ENCODE measurements at regions not wholly inside any gene's neighbourhood (a gene's known extent, or its start where the extent isn't known, plus 50 kb on each side); places are given as distances from the start of the nearest gene placed in this dataset.

DNA sequence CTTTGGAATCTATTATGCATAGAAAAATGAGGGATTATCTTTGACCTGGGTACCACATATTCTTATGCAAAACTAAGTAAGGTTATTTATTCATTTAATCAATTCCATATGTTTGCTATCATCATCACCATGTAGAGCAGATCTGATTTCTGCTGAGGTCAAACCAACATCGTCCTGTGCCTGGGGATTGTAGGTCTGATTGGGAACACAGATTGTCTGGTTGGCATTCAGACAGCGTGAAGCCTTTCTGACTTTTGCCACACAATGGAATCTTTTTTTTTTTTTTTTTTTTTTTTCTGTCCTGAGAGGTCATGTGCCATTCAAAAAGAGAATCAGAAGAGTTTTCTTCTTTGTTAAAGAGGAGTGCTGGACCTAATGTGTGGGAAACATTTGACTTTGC lies 142.9 kb downstream of the RAB11FIP2 start:
- H2AFZ ChIP-seq (ENCODE audit: low read depth), result no peak overlapping the region
- H3K27me3 ChIP-seq (ENCODE audit: insufficient read depth, low read depth), result no peaks in the 10 kb centered on the region
- no peaks in the 10 kb centered on the region for H3K79me2 ChIP-seq (ENCODE audit: insufficient read depth, low read depth)
- TF ChIP-seq, protein P1, sequence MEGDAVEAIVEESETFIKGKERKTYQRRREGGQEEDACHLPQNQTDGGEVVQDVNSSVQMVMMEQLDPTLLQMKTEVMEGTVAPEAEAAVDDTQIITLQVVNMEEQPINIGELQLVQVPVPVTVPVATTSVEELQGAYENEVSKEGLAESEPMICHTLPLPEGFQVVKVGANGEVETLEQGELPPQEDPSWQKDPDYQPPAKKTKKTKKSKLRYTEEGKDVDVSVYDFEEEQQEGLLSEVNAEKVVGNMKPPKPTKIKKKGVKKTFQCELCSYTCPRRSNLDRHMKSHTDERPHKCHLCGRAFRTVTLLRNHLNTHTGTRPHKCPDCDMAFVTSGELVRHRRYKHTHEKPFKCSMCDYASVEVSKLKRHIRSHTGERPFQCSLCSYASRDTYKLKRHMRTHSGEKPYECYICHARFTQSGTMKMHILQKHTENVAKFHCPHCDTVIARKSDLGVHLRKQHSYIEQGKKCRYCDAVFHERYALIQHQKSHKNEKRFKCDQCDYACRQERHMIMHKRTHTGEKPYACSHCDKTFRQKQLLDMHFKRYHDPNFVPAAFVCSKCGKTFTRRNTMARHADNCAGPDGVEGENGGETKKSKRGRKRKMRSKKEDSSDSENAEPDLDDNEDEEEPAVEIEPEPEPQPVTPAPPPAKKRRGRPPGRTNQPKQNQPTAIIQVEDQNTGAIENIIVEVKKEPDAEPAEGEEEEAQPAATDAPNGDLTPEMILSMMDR (conservative IDR thresholded peaks at IDR 0.05; ENCODE audit: low read depth, low read length), result no peak
- no peak overlapping the region for H3K9ac ChIP-seq
- no peak overlapping the region for H3K4me3 ChIP-seq (IDR thresholded peaks at IDR 0.05; ENCODE audit: insufficient read depth, low read depth, low read length)
- no peak overlapping the region for H3K27ac ChIP-seq
- H4K20me1 ChIP-seq (ENCODE audit: insufficient read depth), result no peaks in the 10 kb centered on the region
- no peak overlapping the region for H3K4me2 ChIP-seq
- H3K36me3 ChIP-seq (ENCODE audit: insufficient read depth), result no peaks in the 10 kb centered on the region
- no peaks in the 10 kb centered on the region for H3K4me1 ChIP-seq (ENCODE audit: low read depth, poor library complexity, severe bottlenecking)

DNA sequence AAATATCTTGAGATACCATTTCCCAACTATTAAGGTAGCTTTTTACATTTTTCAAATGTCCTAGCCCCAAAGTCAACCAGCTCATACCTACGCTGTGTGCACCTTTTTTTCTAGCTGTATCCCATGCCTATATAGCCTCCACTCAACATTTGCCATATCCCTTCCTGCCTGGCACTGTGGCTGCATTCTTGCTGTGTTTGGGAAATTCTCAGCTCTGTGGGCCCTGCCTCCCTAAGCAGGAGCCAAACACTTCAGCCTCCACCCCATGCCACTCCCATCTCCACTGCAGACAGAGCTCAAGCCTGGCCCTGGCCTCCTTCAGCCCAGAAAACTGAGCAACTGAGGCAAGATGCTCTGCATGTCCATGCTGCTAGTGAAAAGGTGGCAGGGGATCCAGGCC lies 141.3 kb downstream of the RAB11FIP2 start:
- Histone ChIP-seq H3K27me3 (ENCODE audit: insufficient read depth, low read depth) (no peaks in the 10 kb centered on the region), H3K4me2 (no peak overlapping the region), H3K9ac (no peak overlapping the region), H3K79me2 (ENCODE audit: insufficient read depth, low read depth) (no peaks in the 10 kb centered on the region), H3K36me3 (ENCODE audit: insufficient read depth) (no peaks in the 10 kb centered on the region), H4K20me1 (ENCODE audit: insufficient read depth) (no peaks in the 10 kb centered on the region), H3K27ac (no peak overlapping the region), H3K4me3 (IDR thresholded peaks at IDR 0.05; ENCODE audit: insufficient read depth, low read depth, low read length) (no peak overlapping the region), H2AFZ (ENCODE audit: low read depth) (no peak overlapping the region), H3K4me1 (ENCODE audit: low read depth, poor library complexity, severe bottlenecking) (no peaks in the 10 kb centered on the region)
- TF ChIP-seq, protein P1 (conservative IDR thresholded peaks at IDR 0.05; ENCODE audit: low read depth, low read length), result no peak

DNA sequence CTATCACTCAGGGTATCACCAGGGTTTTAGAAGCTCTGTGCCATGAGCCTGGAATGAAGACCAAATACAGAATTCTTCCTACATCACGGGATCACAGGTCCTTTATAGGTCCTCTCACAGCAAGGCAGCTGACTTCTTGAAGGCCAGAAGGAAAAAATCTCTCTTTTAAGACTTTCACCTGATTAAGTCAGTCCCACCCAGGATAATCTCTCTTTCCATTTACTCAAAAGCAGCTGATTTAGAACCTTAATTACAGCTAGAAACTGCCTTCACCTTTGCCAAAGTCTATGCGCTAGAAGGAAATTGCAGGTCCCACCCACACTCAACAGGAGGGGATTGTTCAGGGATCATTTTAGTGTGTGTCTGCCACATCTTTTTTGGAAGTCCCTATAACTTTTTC lies 135.1 kb downstream of the RAB11FIP2 start:
- Histone ChIP-seq H3K4me1 (ENCODE audit: low read depth, poor library complexity, severe bottlenecking) (no peaks in the 10 kb centered on the region), H3K79me2 (ENCODE audit: insufficient read depth, low read depth) (no peaks in the 10 kb centered on the region), H2AFZ (ENCODE audit: low read depth) (no peak overlapping the region), H3K27me3 (ENCODE audit: insufficient read depth, low read depth) (no peaks in the 10 kb centered on the region), H4K20me1 (ENCODE audit: insufficient read depth) (no peaks in the 10 kb centered on the region), H3K4me3 (IDR thresholded peaks at IDR 0.05; ENCODE audit: insufficient read depth, low read depth, low read length) (no peak overlapping the region), H3K27ac (no peak overlapping the region), H3K4me2 (no peak overlapping the region), H3K9ac (no peak overlapping the region), H3K36me3 (ENCODE audit: insufficient read depth) (no peaks in the 10 kb centered on the region)
- TF ChIP-seq, protein P1 (conservative IDR thresholded peaks at IDR 0.05; ENCODE audit: low read depth, low read length), result no peak

DNA sequence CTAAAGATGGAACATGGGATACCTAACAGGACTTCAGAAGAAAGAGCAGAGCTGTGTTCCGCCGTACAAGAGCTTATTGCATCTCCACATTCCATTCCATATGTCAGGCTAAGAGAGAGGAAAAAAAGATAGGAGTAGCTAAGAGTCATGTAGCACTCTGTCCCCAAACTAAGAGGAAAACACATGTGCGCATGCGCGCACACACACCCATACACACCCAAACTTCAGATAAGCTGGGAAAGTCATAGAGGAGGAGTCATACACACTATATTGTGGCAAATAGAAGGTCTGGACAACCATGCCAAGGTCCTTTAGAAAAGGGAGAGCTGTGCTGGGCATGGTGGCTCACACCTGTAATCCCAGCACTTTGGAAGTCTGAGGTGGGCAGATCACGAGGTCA lies 132.4 kb downstream of the RAB11FIP2 start:
- Histone ChIP-seq H3K27ac (no peak overlapping the region), H3K36me3 (ENCODE audit: insufficient read depth) (no peaks in the 10 kb centered on the region), H3K4me2 (no peak overlapping the region), H2AFZ (ENCODE audit: low read depth) (no peak overlapping the region), H3K79me2 (ENCODE audit: insufficient read depth, low read depth) (no peaks in the 10 kb centered on the region), H3K4me3 (IDR thresholded peaks at IDR 0.05; ENCODE audit: insufficient read depth, low read depth, low read length) (no peak overlapping the region), H3K27me3 (ENCODE audit: insufficient read depth, low read depth) (no peaks in the 10 kb centered on the region), H3K4me1 (ENCODE audit: low read depth, poor library complexity, severe bottlenecking) (no peaks in the 10 kb centered on the region), H3K9ac (no peak overlapping the region), H4K20me1 (ENCODE audit: insufficient read depth) (no peaks in the 10 kb centered on the region)
- TF ChIP-seq, protein P1 (conservative IDR thresholded peaks at IDR 0.05; ENCODE audit: low read depth, low read length), result no peak

DNA sequence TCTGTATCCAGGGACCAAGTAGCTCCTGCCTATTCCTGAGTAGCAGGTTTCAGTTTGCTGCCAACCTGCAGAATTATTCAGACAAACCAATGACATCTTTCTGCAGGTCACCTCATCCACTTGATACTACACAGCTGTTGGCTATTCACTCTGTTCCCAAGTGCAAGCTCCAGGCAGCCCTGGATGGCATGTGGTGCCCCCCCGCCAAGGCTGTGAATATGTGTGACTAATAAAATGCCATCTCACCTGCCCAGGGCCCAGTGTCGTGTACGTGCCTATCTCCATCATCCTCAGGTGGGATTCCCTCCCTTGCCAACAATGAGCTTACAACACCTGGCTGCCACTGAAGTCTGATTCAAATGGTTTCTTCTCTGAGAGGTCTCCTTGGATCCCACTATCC lies 125.8 kb downstream of the RAB11FIP2 start:
- Histone ChIP-seq H3K27me3 (ENCODE audit: insufficient read depth, low read depth) (no peaks in the 10 kb centered on the region), H3K4me2 (no peak overlapping the region), H3K4me3 (IDR thresholded peaks at IDR 0.05; ENCODE audit: insufficient read depth, low read depth, low read length) (no peak overlapping the region), H3K27ac (no peak overlapping the region), H3K36me3 (ENCODE audit: insufficient read depth) (no peaks in the 10 kb centered on the region), H2AFZ (ENCODE audit: low read depth) (no peak overlapping the region), H4K20me1 (ENCODE audit: insufficient read depth) (no peaks in the 10 kb centered on the region), H3K4me1 (ENCODE audit: low read depth, poor library complexity, severe bottlenecking) (no peaks in the 10 kb centered on the region), H3K9ac (no peak overlapping the region), H3K79me2 (ENCODE audit: insufficient read depth, low read depth) (no peaks in the 10 kb centered on the region)
- TF ChIP-seq, protein P1 (conservative IDR thresholded peaks at IDR 0.05; ENCODE audit: low read depth, low read length), result no peak

Measured in KMS-11 (cell line).